GM12872 (cell line): ENCODE measurements at regions not wholly inside any gene's neighbourhood (a gene's known extent, or its start where the extent isn't known, plus 50 kb on each side); places are given as distances from the start of the nearest gene placed in this dataset.

Source experiments
- TF ChIP-seq, protein P1 (sequence below): IDR thresholded peaks from 3 replicates; pipeline ENCODE4 v1.5.1; 2011; ENCODE audit warnings: low read depth, mild to moderate bottlenecking, low read length, moderate library complexity; ENCODE audit not compliant: insufficient read depth

DNA sequence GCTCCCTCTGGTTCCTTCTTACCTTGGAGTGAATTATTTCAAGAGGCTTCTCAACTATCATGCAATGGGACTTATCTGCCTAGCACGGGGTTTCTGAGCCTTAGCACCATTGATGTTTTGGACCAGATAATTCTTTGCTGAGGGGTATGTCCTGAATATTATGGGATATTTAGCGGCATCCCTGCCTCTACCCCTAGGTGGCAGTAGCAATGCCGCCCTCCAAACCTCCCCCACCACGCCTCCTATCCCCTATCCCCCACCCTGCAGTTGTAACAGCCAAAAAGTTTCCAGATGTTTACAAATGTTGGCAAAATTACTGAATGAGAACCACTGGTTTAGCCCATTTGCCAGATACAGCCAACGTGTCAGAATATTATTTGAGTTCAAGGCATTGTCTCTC, 125.5 kb downstream of the POSTN start:
- TF ChIP-seq, protein P1, sequence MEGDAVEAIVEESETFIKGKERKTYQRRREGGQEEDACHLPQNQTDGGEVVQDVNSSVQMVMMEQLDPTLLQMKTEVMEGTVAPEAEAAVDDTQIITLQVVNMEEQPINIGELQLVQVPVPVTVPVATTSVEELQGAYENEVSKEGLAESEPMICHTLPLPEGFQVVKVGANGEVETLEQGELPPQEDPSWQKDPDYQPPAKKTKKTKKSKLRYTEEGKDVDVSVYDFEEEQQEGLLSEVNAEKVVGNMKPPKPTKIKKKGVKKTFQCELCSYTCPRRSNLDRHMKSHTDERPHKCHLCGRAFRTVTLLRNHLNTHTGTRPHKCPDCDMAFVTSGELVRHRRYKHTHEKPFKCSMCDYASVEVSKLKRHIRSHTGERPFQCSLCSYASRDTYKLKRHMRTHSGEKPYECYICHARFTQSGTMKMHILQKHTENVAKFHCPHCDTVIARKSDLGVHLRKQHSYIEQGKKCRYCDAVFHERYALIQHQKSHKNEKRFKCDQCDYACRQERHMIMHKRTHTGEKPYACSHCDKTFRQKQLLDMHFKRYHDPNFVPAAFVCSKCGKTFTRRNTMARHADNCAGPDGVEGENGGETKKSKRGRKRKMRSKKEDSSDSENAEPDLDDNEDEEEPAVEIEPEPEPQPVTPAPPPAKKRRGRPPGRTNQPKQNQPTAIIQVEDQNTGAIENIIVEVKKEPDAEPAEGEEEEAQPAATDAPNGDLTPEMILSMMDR: peak; percentile 29; the same call in 2 of the 3 replicates

DNA sequence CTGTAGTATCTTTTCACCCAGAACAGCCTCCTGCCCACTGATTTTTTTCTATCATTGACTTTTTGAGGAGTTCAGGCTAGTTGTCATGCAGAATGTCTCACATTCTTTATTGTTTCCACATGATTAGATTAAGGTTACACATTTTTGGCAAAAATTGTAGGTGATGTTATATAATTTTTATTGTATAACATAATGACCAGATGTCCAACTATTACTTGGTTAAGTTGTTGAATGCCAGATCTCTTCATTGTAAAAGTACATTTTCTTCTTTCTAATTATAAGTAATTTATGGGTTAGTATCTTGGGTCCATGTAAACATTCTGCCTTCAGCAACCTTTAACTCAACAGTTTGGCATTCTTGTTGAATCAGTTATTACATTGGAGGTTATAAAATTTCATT, 138.4 kb downstream of the POSTN start:
- TF ChIP-seq, protein P1: no peak

- TF ChIP-seq, protein P1: no peak
These were observed 141.0 kb downstream of the POSTN start for GRCh38 chr13:37457612-37458011.

GRCh38 chr13:37456506-37456905, 142.1 kb downstream of the POSTN start:
- TF ChIP-seq, protein P1: no peak

GRCh38 chr13:37456041-37456440, 142.5 kb downstream of the POSTN start:
- TF ChIP-seq, protein P1: no peak

DNA sequence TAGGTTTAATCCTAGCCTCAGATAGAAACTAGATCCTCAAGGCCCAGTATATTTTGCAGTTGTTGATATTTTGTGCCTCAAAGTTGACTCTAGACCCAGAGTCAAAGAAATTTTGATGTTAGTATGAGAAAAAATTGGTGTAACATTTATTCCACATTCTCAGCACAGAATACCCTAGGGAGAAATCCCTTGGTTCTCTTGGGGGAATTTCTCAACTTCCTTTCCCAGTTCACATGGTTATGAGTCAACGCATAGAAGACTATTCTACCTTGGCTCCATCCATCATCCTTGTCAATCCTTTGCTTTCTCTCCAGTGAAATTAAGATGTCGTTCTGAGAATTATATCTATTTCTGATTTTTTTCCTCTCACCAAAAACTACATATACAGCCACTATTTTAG, 145.3 kb downstream of the POSTN start:
- TF ChIP-seq, protein P1: no peak

DNA sequence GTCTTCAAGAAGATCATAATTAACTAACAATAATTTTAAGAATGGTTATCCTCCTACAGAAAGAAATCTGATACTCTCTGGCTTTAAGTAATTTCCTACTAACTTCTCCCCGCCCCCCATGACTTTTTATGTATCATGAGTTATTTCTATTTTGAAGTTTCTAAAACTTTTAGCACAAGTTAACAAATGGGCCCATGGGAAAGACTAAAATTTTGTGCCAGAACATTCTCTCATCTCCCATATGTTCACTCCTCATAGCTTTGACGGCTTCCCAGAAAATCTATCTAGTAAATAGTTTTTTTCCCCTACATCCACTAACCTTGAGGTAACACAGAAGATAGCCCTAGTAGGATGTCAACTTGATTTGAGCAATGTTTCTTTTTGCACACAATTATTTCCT, 148.3 kb downstream of the POSTN start:
- TF ChIP-seq, protein P1: no peak

- TF ChIP-seq, protein P1: no peak
These were observed 150.4 kb downstream of the POSTN start for GRCh38 chr13:37448153-37448552.
